ENCODE measurements at regions not wholly inside any gene's neighbourhood (a gene's known extent, or its start where the extent isn't known, plus 50 kb on each side); places are given as distances from the start of the nearest gene placed in this dataset.

DNA sequence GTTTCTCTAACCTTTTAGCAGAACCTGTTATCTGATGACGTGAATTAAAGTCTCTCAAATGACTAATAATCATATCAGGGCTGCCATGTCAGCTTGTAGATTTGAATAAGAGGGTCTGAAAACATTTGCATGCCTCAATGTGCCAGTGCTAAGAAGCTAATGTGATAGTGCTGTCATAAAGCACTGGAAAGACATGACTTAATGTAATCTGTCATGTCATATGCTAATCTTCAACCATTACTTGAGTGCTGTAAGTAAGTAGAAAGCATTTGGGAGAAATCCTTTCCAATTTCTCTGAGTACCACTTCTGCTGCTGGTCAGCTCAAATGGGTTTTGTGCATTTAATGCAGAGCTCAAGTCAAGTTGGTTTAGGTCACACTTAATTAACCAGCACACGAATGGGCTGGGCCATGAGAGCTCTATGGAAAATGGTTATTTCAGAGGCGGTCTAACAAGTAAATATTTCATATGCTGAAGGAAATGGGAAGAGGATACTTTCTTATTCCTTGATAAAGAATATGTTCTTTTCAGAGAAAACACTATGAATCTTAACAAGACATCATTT lies 609.2 kb downstream of the LMO4 start:
- no peaks in the 10 kb centered on the region for H3K4me1 ChIP-seq (ENCODE audit: control insufficient read depth, insufficient read depth, low read length, poor library complexity, severe bottlenecking)
- H3K4me3 ChIP-seq (ENCODE audit: low read depth, low read length), result no peak overlapping the region
- no peaks in the 10 kb centered on the region for H3K27me3 ChIP-seq (ENCODE audit: control insufficient read depth, insufficient read depth, low read length)
- H3K36me3 ChIP-seq (ENCODE audit: control insufficient read depth, insufficient read depth, low read length), result no peaks in the 10 kb centered on the region
- Mint-ChIP-seq H3K36me3 (no peaks in the 10 kb centered on the region), H3K27me3 (peaks cover 4% of the 10 kb centered on the region), H3K27ac (no peak overlapping the region), H3K4me1 (no peaks in the 10 kb centered on the region), H3K9me3 (peaks cover 0 to 9% (median 2%) of the 10 kb centered on the region in 7 donors), H3K4me3 (no peak overlapping the region)
- H3K27ac ChIP-seq (ENCODE audit: insufficient read depth, low read length, poor library complexity, severe bottlenecking), result no peak overlapping the region
- DNase-seq, result no peak
- ATAC-seq (ENCODE audit: low read depth in 2 of 2), result no peak
- H3K9me3 ChIP-seq (ENCODE audit: control insufficient read depth in 2 of 2, low read length in 2 of 2), result no peaks in the 10 kb centered on the region

DNA sequence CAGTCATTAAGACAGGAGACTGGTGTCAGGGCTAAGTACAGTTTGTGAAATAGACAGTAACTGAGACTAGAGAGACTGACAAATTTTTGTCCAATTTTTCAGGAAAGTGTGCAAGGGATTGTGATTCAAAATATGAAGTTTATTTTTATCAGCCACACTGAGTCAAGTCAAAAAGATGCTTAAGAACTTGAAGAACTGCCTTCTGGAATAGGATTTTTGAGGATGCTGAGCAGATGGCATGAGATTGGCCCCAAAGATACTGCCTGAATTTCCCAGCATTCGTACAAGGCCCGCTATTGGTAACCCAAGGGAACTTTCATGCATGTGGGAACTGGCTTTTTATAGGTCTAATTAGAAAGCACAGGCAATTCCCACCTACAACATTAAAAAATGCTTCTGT lies 610.0 kb downstream of the LMO4 start:
- Mint-ChIP-seq H3K4me3 (no peak overlapping the region), H3K36me3 (no peaks in the 10 kb centered on the region), H3K4me1 (no peaks in the 10 kb centered on the region), H3K27me3 (peaks cover 4% of the 10 kb centered on the region), H3K9me3 (peaks cover 0 to 7% (median 4%) of the 10 kb centered on the region in 7 donors), H3K27ac (no peak overlapping the region)
- Histone ChIP-seq H3K9me3 (ENCODE audit: control insufficient read depth in 2 of 2, low read length in 2 of 2) (no peaks in the 10 kb centered on the region), H3K27ac (ENCODE audit: insufficient read depth, low read length, poor library complexity, severe bottlenecking) (no peak overlapping the region), H3K27me3 (ENCODE audit: control insufficient read depth, insufficient read depth, low read length) (no peaks in the 10 kb centered on the region), H3K4me1 (ENCODE audit: control insufficient read depth, insufficient read depth, low read length, poor library complexity, severe bottlenecking) (no peaks in the 10 kb centered on the region), H3K4me3 (ENCODE audit: low read depth, low read length) (no peak overlapping the region), H3K36me3 (ENCODE audit: control insufficient read depth, insufficient read depth, low read length) (no peaks in the 10 kb centered on the region)
- no peak for DNase-seq
- no peak for ATAC-seq (ENCODE audit: low read depth in 2 of 2)

DNA sequence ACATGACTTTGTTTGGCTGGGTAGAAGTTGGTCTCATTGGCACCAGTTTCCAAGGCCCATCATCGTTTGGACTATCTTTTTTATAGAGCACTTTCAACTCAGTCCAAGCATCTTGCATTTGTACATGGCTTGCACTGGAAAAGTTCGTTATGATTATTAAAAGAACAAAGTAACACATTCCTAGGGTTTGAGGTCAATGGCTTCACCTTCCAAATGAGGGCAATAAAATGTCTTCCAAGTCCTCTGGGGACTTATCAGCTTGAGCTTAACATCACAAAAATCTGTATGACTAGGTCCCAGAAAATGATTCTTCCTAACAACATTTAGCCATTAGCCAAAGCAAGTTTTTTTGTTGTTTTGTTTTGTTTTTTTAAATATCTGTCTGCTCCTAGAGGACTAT lies 610.8 kb downstream of the LMO4 start:
- Histone ChIP-seq H3K27me3 (ENCODE audit: control insufficient read depth, insufficient read depth, low read length) (no peaks in the 10 kb centered on the region), H3K27ac (ENCODE audit: insufficient read depth, low read length, poor library complexity, severe bottlenecking) (no peak overlapping the region), H3K4me3 (ENCODE audit: low read depth, low read length) (no peak overlapping the region), H3K9me3 (ENCODE audit: control insufficient read depth in 2 of 2, low read length in 2 of 2) (no peaks in the 10 kb centered on the region), H3K4me1 (ENCODE audit: control insufficient read depth, insufficient read depth, low read length, poor library complexity, severe bottlenecking) (no peaks in the 10 kb centered on the region), H3K36me3 (ENCODE audit: control insufficient read depth, insufficient read depth, low read length) (no peaks in the 10 kb centered on the region)
- H3K27ac Mint-ChIP-seq, result no peak overlapping the region
- ATAC-seq (ENCODE audit: low read depth in 2 of 2) (no peak), DNase-seq (no peak)
- H3K4me3 Mint-ChIP-seq, result no peak overlapping the region
- peaks cover 0 to 7% (median 4%) of the 10 kb centered on the region in 7 donors for H3K9me3 Mint-ChIP-seq
- no peaks in the 10 kb centered on the region for H3K36me3 Mint-ChIP-seq
- H3K27me3 Mint-ChIP-seq, result peaks cover 3% of the 10 kb centered on the region
- no peaks in the 10 kb centered on the region for H3K4me1 Mint-ChIP-seq

DNA sequence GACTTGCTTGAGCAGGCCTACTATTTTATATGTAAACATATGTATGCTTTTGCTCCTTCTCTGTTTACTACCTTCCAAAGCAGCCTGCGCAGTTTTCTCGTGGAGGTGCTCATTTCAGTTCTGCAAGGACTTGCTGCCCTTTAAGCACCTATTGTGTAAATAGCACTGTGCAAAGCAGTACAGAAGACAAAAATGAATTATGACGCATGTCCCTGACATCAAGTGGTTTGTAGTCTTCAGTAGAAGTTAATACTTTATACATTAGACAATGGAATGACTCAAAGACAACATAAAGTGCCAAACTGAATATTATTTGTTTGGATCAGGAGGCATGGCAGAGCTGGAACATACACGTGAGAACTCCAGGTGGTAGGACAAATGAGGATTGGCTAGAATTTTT lies 611.7 kb downstream of the LMO4 start:
- DNase-seq, result no peak
- H3K36me3 Mint-ChIP-seq, result no peaks in the 10 kb centered on the region
- no peaks in the 10 kb centered on the region for H3K27me3 ChIP-seq (ENCODE audit: control insufficient read depth, insufficient read depth, low read length)
- no peak overlapping the region for H3K27ac Mint-ChIP-seq
- H3K4me3 Mint-ChIP-seq, result no peak overlapping the region
- no peaks in the 10 kb centered on the region for H3K27me3 Mint-ChIP-seq
- H3K27ac ChIP-seq (ENCODE audit: insufficient read depth, low read length, poor library complexity, severe bottlenecking), result no peak overlapping the region
- H3K9me3 Mint-ChIP-seq, result peaks cover 0 to 6% (median under 1%) of the 10 kb centered on the region in 7 donors
- H3K4me3 ChIP-seq (ENCODE audit: low read depth, low read length), result no peak overlapping the region
- no peak for ATAC-seq (ENCODE audit: low read depth in 2 of 2)
- H3K36me3 ChIP-seq (ENCODE audit: control insufficient read depth, insufficient read depth, low read length), result no peaks in the 10 kb centered on the region
- no peaks in the 10 kb centered on the region for H3K4me1 Mint-ChIP-seq
- H3K9me3 ChIP-seq (ENCODE audit: control insufficient read depth in 2 of 2, low read length in 2 of 2), result no peaks in the 10 kb centered on the region
- H3K4me1 ChIP-seq (ENCODE audit: control insufficient read depth, insufficient read depth, low read length, poor library complexity, severe bottlenecking), result no peaks in the 10 kb centered on the region

DNA sequence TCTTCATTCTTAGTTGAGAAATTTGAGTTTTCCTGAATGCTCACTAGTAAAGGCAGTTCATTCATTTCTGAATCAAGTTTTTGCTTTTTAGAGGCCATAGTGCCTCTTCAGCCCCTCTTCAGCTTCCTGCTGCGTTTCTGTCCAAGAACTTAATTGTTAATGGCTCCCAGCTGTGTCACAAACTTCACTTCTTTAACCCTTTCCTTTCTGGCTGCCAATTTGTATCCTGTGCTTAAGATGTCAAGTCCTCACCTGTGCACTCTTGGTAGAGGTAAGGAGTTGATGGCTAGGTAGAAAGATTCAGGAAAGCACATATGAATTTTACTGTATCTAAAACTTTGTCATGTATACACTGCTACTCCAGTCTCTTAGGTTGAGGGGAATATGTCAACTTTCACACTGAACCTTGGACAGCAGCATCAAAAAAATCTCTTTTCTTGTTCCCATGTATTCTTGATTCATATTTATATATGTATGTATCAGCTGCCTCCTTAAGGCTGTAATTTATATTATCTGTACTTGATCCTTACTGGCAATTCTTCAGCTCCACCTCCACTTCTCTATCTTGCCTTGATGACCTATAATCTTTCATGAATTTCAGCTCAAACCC lies 612.8 kb downstream of the LMO4 start:
- Mint-ChIP-seq H3K4me1 (no peaks in the 10 kb centered on the region), H3K4me3 (no peak overlapping the region), H3K27me3 (no peaks in the 10 kb centered on the region), H3K36me3 (no peaks in the 10 kb centered on the region), H3K9me3 (peaks cover 0 to 6% (median 0%) of the 10 kb centered on the region in 7 donors), H3K27ac (no peak overlapping the region)
- Histone ChIP-seq H3K27me3 (ENCODE audit: control insufficient read depth, insufficient read depth, low read length) (no peaks in the 10 kb centered on the region), H3K4me1 (ENCODE audit: control insufficient read depth, insufficient read depth, low read length, poor library complexity, severe bottlenecking) (no peaks in the 10 kb centered on the region), H3K4me3 (ENCODE audit: low read depth, low read length) (no peak overlapping the region), H3K36me3 (ENCODE audit: control insufficient read depth, insufficient read depth, low read length) (no peaks in the 10 kb centered on the region), H3K9me3 (ENCODE audit: control insufficient read depth in 2 of 2, low read length in 2 of 2) (no peaks in the 10 kb centered on the region), H3K27ac (ENCODE audit: insufficient read depth, low read length, poor library complexity, severe bottlenecking) (no peak overlapping the region)
- ATAC-seq (ENCODE audit: low read depth in 2 of 2) (no peak), DNase-seq (no peak)

DNA sequence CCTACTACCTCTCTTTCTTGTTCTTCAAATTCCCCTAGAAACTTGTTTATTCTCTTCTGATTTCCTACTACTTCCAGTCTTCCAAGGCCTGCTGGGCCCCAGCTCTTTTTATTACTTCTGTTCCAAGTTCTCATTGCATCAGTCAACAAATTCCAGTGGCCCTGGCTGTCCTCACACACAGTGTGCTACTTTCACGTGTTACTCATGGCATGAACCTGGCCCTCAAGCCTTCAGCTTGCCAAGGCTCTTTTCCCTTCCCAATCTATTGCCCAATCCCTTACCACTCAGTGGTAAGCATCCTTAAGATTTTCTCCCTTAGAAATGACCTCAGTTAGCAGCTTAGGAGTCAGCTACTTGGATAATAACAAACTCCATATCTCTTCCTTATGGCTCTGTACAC lies 613.5 kb downstream of the LMO4 start:
- Histone ChIP-seq H3K27me3 (ENCODE audit: control insufficient read depth, insufficient read depth, low read length) (no peaks in the 10 kb centered on the region), H3K36me3 (ENCODE audit: control insufficient read depth, insufficient read depth, low read length) (no peaks in the 10 kb centered on the region), H3K9me3 (ENCODE audit: control insufficient read depth in 2 of 2, low read length in 2 of 2) (no peaks in the 10 kb centered on the region), H3K27ac (ENCODE audit: insufficient read depth, low read length, poor library complexity, severe bottlenecking) (no peak overlapping the region), H3K4me3 (ENCODE audit: low read depth, low read length) (no peak overlapping the region), H3K4me1 (ENCODE audit: control insufficient read depth, insufficient read depth, low read length, poor library complexity, severe bottlenecking) (no peaks in the 10 kb centered on the region)
- Mint-ChIP-seq H3K27me3 (no peaks in the 10 kb centered on the region), H3K36me3 (no peaks in the 10 kb centered on the region), H3K4me1 (no peaks in the 10 kb centered on the region), H3K27ac (no peak overlapping the region), H3K9me3 (peaks cover 0 to 6% (median 0%) of the 10 kb centered on the region in 7 donors), H3K4me3 (no peak overlapping the region)
- DNase-seq (no peak), ATAC-seq (ENCODE audit: low read depth in 2 of 2) (no peak)

DNA sequence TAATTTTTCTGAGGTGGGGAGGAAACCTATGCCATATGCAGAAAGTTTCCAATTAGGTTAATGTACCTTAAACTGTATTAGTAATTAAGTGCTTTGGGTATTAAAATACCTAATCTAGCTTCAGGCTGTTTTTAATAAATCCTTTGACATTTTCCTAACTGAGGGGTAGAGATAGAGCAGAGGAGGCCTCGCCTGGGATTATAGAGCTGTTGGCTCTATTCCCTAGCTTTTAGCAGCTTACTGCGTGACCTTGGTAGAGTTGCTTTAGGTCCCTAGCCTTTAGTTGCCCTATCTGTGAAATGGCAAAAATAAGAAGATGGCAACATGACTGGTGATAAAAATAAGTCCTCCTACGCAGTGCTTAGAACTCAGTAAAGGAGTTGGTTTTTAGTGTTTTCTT lies 621.0 kb downstream of the LMO4 start:
- Mint-ChIP-seq H3K4me1 (no peaks in the 10 kb centered on the region), H3K4me3 (no peak overlapping the region), H3K27me3 (no peaks in the 10 kb centered on the region), H3K36me3 (no peaks in the 10 kb centered on the region), H3K9me3 (peaks cover 0 to 2% (median 0%) of the 10 kb centered on the region in 7 donors), H3K27ac (no peak overlapping the region)
- DNase-seq (no peak), ATAC-seq (ENCODE audit: low read depth in 2 of 2) (no peak)
- Histone ChIP-seq H3K4me1 (ENCODE audit: control insufficient read depth, insufficient read depth, low read length, poor library complexity, severe bottlenecking) (no peaks in the 10 kb centered on the region), H3K36me3 (ENCODE audit: control insufficient read depth, insufficient read depth, low read length) (no peaks in the 10 kb centered on the region), H3K9me3 (ENCODE audit: control insufficient read depth in 2 of 2, low read length in 2 of 2) (no peaks in the 10 kb centered on the region), H3K4me3 (ENCODE audit: low read depth, low read length) (no peak overlapping the region), H3K27ac (ENCODE audit: insufficient read depth, low read length, poor library complexity, severe bottlenecking) (no peak overlapping the region), H3K27me3 (ENCODE audit: control insufficient read depth, insufficient read depth, low read length) (no peaks in the 10 kb centered on the region)

DNA sequence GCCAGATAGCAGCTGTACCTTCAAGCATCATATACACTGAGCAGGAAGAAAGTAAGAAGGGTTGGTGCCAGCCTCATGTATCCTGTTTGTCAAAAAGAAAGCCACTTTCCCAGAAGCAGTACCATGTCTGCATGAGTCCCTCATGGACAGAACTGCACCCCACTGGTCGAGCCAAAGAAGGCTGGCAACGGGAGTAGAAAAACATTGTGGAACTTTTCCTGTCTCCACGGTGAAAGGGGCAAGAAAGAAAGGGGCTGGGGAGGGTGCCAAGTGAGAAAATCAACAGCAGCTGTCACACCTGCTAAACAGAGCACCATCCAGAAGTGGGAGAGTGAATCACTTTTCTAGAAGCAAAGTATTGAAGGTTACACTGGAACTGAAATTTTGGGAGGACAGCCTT lies 621.7 kb downstream of the LMO4 start:
- Histone ChIP-seq H3K9me3 (ENCODE audit: control insufficient read depth in 2 of 2, low read length in 2 of 2) (no peaks in the 10 kb centered on the region), H3K27ac (ENCODE audit: insufficient read depth, low read length, poor library complexity, severe bottlenecking) (no peak overlapping the region), H3K4me1 (ENCODE audit: control insufficient read depth, insufficient read depth, low read length, poor library complexity, severe bottlenecking) (no peaks in the 10 kb centered on the region), H3K36me3 (ENCODE audit: control insufficient read depth, insufficient read depth, low read length) (no peaks in the 10 kb centered on the region), H3K4me3 (ENCODE audit: low read depth, low read length) (no peak overlapping the region), H3K27me3 (ENCODE audit: control insufficient read depth, insufficient read depth, low read length) (no peaks in the 10 kb centered on the region)
- Mint-ChIP-seq H3K4me1 (no peaks in the 10 kb centered on the region), H3K9me3 (peaks cover 0 to 2% (median 0%) of the 10 kb centered on the region in 7 donors), H3K4me3 (no peak overlapping the region), H3K27me3 (no peaks in the 10 kb centered on the region), H3K36me3 (no peaks in the 10 kb centered on the region), H3K27ac (no peak overlapping the region)
- ATAC-seq (ENCODE audit: low read depth in 2 of 2) (no peak), DNase-seq (no peak)

Measured in CD4-positive, CD25-positive, alpha-beta regulatory T cell (primary cell).